WTC11 (cell line): ENCODE measurements at regions not wholly inside any gene's neighbourhood (a gene's known extent, or its start where the extent isn't known, plus 50 kb on each side); places are given as distances from the start of the nearest gene placed in this dataset.
A peak's percentile ranks its signal among the peaks of the same experiment; 100 is the strongest.

Source experiments
- ATAC-seq: fragments of 200-7000 bp; cut with Tn5 transposase; 2 replicates; pipeline ENCODE4 v1.10.0; 2021; ENCODE audit warnings: mild to moderate bottlenecking, moderate library complexity
- CTCF ChIA-PET: fragments of 300-600 bp; sonication (Branson Sonifier 250); formaldehyde crosslinking; loops from one replicate; lab custom pipeline; 2021; ENCODE audit warnings: antibody characterized with exemption; lab: Charles Lee
- POLR2A ChIA-PET: fragments of 350-600 bp; sonication (Branson Sonifier 250); formaldehyde crosslinking; loops from one replicate; lab custom pipeline; 2021; ENCODE audit warnings: antibody characterized with exemption; lab: Charles Lee
- DNase-seq: peaks from one replicate; pipeline ENCODE4 v3.0.0; 2021; ENCODE audit warnings: low spot score
- H3K27ac Mint-ChIP-seq: 2 replicates; pipeline ENCODE4 v1.8.0; 2021; ENCODE audit warnings: mixed read lengths
- H3K27me3 Mint-ChIP-seq: 2 replicates; pipeline ENCODE4 v1.8.0; 2021; ENCODE audit warnings: low read depth, mild to moderate bottlenecking, moderate library complexity, mixed read lengths
- H3K36me3 Mint-ChIP-seq: 2 replicates; pipeline ENCODE4 v1.8.0; 2021; ENCODE audit warnings: mixed read lengths
- H3K4me1 Mint-ChIP-seq: 2 replicates; pipeline ENCODE4 v1.8.0; 2022; ENCODE audit warnings: mixed read lengths
- H3K4me3 Mint-ChIP-seq: 2 replicates; pipeline ENCODE4 v1.8.0; 2021; ENCODE audit warnings: mild to moderate bottlenecking, moderate library complexity, mixed read lengths
- H3K9me3 Mint-ChIP-seq: 2 replicates; pipeline ENCODE4 v1.8.0; 2021; ENCODE audit warnings: mixed read lengths
- CBFB ChIP-seq: sonication (generic); formaldehyde crosslinking; IDR thresholded peaks from 2 replicates; pipeline ENCODE4 v1.8.1; 2022; ENCODE audit warnings: mild to moderate bottlenecking, low read depth, missing genetic modification reagents
- ELF4 ChIP-seq: sonication (generic); formaldehyde crosslinking; IDR thresholded peaks from 2 replicates; pipeline ENCODE4 v1.8.1; 2022; ENCODE audit warnings: low read depth, mild to moderate bottlenecking, moderate library complexity, missing genetic modification reagents
- FOXK1 ChIP-seq: sonication (generic); formaldehyde crosslinking; IDR thresholded peaks from 2 replicates; pipeline ENCODE4 v1.8.0; 2022; ENCODE audit warnings: mild to moderate bottlenecking, moderate library complexity, missing genetic modification reagents
- FOXP1 ChIP-seq: sonication (generic); formaldehyde crosslinking; IDR thresholded peaks from 2 replicates; pipeline ENCODE4 v1.8.0; 2022; ENCODE audit warnings: missing genetic modification reagents, mild to moderate bottlenecking, moderate library complexity, borderline replicate concordance
- FOXP4 ChIP-seq: sonication (generic); formaldehyde crosslinking; IDR thresholded peaks from 2 replicates; pipeline ENCODE4 v1.8.0; 2022; ENCODE audit warnings: mild to moderate bottlenecking, missing genetic modification reagents
- GRHL2 ChIP-seq: fragments of 250-450 bp; sonication (Bioruptor Pico); IDR thresholded peaks from 2 replicates; pipeline ENCODE4 v1.8.0; 2022; ENCODE audit warnings: mild to moderate bottlenecking, moderate library complexity; ENCODE audit not compliant: insufficient replicate concordance, severe bottlenecking
- KAT7 ChIP-seq: sonication (generic); formaldehyde crosslinking; IDR thresholded peaks from 2 replicates; pipeline ENCODE4 v1.8.1; 2023; ENCODE audit warnings: missing genetic modification reagents, mild to moderate bottlenecking, borderline replicate concordance
- NR2C2 ChIP-seq: sonication (generic); formaldehyde crosslinking; IDR thresholded peaks from 2 replicates; pipeline ENCODE4 v1.8.0; 2022; ENCODE audit warnings: mild to moderate bottlenecking, missing genetic modification reagents
- NR3C1 ChIP-seq: sonication (generic); formaldehyde crosslinking; conservative IDR thresholded peaks from 2 replicates; pipeline ENCODE4 v1.8.1; 2023; ENCODE audit warnings: low read depth, mild to moderate bottlenecking, missing genetic modification reagents
- SMAD3 ChIP-seq: sonication (generic); formaldehyde crosslinking; IDR thresholded peaks from 2 replicates; pipeline ENCODE4 v1.8.0; 2022; ENCODE audit warnings: missing genetic modification reagents, mild to moderate bottlenecking, borderline replicate concordance
- SMAD4 ChIP-seq: sonication (generic); formaldehyde crosslinking; IDR thresholded peaks from 2 replicates; pipeline ENCODE4 v1.8.0; 2022; ENCODE audit warnings: mild to moderate bottlenecking, missing genetic modification reagents
- TCF7 ChIP-seq: sonication (generic); formaldehyde crosslinking; IDR thresholded peaks from 2 replicates; pipeline ENCODE4 v1.8.0; 2022; ENCODE audit warnings: mild to moderate bottlenecking, low read depth, missing genetic modification reagents, moderate library complexity
- TEAD1 ChIP-seq: sonication (generic); formaldehyde crosslinking; IDR thresholded peaks from 2 replicates; pipeline ENCODE4 v1.8.0; 2022; ENCODE audit warnings: mild to moderate bottlenecking, missing genetic modification reagents
- TEAD4 ChIP-seq: sonication (generic); formaldehyde crosslinking; IDR thresholded peaks from 2 replicates; pipeline ENCODE4 v1.8.0; 2022; ENCODE audit warnings: mild to moderate bottlenecking, missing genetic modification reagents
- ZNF138 ChIP-seq: sonication (generic); formaldehyde crosslinking; conservative IDR thresholded peaks from 2 replicates; pipeline ENCODE4 v1.8.1; 2022; ENCODE audit warnings: mild to moderate bottlenecking, moderate library complexity, missing genetic modification reagents
- ZNF317 ChIP-seq: sonication (generic); formaldehyde crosslinking; IDR thresholded peaks from 2 replicates; pipeline ENCODE4 v1.8.1; 2023; ENCODE audit warnings: low read depth, mild to moderate bottlenecking, moderate library complexity, missing genetic modification reagents, borderline replicate concordance
- ZNF416 ChIP-seq: fragments of 250-450 bp; sonication (Bioruptor Pico); IDR thresholded peaks from 2 replicates; pipeline ENCODE4 v1.9.0; 2021; ENCODE audit warnings: mild to moderate bottlenecking, inconsistent platforms
- ZNF423 ChIP-seq: fragments of 250-450 bp; sonication (Bioruptor Pico); IDR thresholded peaks from 2 replicates; pipeline ENCODE4 v2.1.2; 2022; ENCODE audit warnings: mild to moderate bottlenecking, moderate library complexity
- ZNF425 ChIP-seq: fragments of 250-450 bp; sonication (Bioruptor Pico); conservative IDR thresholded peaks from 2 replicates; pipeline ENCODE4 v1.9.0; 2021; ENCODE audit warnings: mild to moderate bottlenecking
- ZNF671 ChIP-seq: fragments of 250-450 bp; sonication (Bioruptor Pico); IDR thresholded peaks from 2 replicates; pipeline ENCODE4 v1.8.0; 2021; ENCODE audit warnings: mild to moderate bottlenecking
- TF ChIP-seq, protein P1 (sequence below): sonication (generic); formaldehyde crosslinking; IDR thresholded peaks from 2 replicates; pipeline ENCODE4 v1.8.0; 2022; ENCODE audit warnings: mild to moderate bottlenecking, missing genetic modification reagents
- TF ChIP-seq, protein P2 (sequence below): sonication (generic); formaldehyde crosslinking; IDR thresholded peaks from 2 replicates; pipeline ENCODE4 v1.8.1; 2022; ENCODE audit warnings: mild to moderate bottlenecking, moderate library complexity, missing genetic modification reagents
- TF ChIP-seq, protein P3 (sequence below): sonication (generic); formaldehyde crosslinking; IDR thresholded peaks from 2 replicates; pipeline ENCODE4 v1.8.0; 2023; ENCODE audit warnings: mild to moderate bottlenecking, missing genetic modification reagents
- TF ChIP-seq, protein P4 (sequence below): fragments of 250-450 bp; sonication (Bioruptor Pico); IDR thresholded peaks from 2 replicates; pipeline ENCODE4 v1.9.0; 2021; ENCODE audit warnings: moderate library complexity, mild to moderate bottlenecking, inconsistent platforms, borderline replicate concordance
- TF ChIP-seq, protein P5 (sequence below): fragments of 250-450 bp; sonication (Bioruptor Pico); IDR thresholded peaks from 2 replicates; pipeline ENCODE4 v1.8.0; 2021; ENCODE audit warnings: mild to moderate bottlenecking

DNA sequence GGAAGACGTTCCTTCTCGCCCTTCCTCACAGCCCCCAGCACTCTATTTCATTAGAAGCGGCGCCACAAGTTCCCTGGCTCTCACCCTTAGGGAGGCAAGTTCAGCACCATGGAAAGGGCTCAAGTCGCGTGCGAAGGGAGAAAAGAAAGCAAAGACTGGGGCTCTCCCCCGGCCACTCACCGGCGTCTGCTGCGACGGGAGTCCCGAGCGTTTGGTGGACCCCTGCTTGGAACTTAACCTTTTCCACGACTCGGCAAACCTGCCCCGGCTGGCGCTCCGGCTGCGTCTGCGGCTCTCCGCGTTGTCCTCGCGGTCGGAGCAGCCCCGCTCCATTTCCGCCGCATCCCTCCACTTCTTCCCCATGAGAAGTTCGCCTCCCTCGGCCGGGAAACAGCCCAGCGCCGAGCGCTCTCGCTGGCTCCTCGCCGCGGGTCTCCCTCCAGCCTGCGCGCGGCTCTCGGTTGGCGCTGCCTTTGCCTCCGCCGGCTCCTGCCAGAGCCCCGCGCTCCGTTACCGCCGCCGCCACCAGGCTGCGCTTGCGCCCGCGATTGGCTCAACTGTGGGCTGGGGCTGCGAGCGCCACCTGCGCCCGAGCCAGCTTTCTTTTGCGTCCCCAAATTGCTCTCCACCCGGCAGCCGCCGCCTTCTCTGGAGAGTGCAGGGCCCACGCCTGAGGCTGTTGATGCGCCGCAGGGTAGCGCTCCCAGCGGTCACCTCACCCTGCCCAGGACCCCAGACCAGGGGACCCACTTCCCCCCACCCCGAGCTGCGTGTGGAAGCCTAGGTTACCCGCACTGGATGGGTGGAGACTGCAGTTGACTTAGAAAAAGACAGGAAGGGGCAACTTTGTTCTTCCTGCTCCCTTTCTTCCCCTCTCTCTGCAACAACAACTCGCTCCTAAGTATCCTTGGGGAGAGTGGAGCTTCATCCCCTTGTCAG is 321.6 kb downstream of the CEMIP2 start:
- peak overlapping the region; percentile 66; the same call in 1 of the 2 replicates for H3K27ac Mint-ChIP-seq
- H3K4me3 Mint-ChIP-seq: peak overlapping the region; percentile 92
- peaks cover 31% of the 10 kb centered on the region for H3K4me1 Mint-ChIP-seq
- H3K36me3 Mint-ChIP-seq: peaks cover 5% of the 10 kb centered on the region
- H3K27me3 Mint-ChIP-seq: peaks cover 7% of the 10 kb centered on the region; the same call in 1 of the 2 replicates
- peaks cover 8% of the 10 kb centered on the region for H3K9me3 Mint-ChIP-seq
- peak; percentile 88 for DNase-seq
- CTCF ChIA-PET: interaction anchor here (0.6 to 2.2 kb wide), 6 partner anchors 83 to 373 kb away, joined by 3 to 20 read pairs (median 4); no protein-coding TSS in a partner anchor
- ATAC-seq: peak; percentile 88
- POLR2A ChIA-PET: interaction anchor here (1.0 kb wide), 1 partner anchor 10 kb away, joined by 3 read pairs; no protein-coding TSS in a partner anchor
- TF ChIP-seq TEAD1 (CRISPR knock-in tag) (peak; percentile 91), ZNF416 (no peak), FOXP4 (CRISPR knock-in tag) (peak; percentile 80; the same call in 1 of the 2 replicates), GRHL2 (no peak), FOXP1 (CRISPR knock-in tag) (peak; percentile 73; the same call in 1 of the 2 replicates), FOXK1 (CRISPR knock-in tag) (peak; percentile 82), NR3C1 (no peak), CBFB (peak; percentile 70; the same call in 1 of the 2 replicates), SMAD3 (CRISPR knock-in tag) (no peak; the same call in 1 of the 2 replicates), ZNF671 (CRISPR knock-in tag) (no peak), ELF4 (CRISPR knock-in tag) (no peak), ZNF138 (no peak), ZNF423 (CRISPR knock-in tag) (peak; percentile 42; the same call in 1 of the 2 replicates), ZNF425 (no peak), ZNF317 (no peak), SMAD4 (CRISPR knock-in tag) (peak; percentile 82; the same call in 1 of the 2 replicates), TCF7 (no peak), TEAD4 (CRISPR knock-in tag) (peak; percentile 84; the same call in 1 of the 2 replicates), KAT7 (CRISPR knock-in tag) (peak; percentile 89; the same call in 1 of the 2 replicates), NR2C2 (CRISPR knock-in tag) (no peak)
- TF ChIP-seq, protein P1, sequence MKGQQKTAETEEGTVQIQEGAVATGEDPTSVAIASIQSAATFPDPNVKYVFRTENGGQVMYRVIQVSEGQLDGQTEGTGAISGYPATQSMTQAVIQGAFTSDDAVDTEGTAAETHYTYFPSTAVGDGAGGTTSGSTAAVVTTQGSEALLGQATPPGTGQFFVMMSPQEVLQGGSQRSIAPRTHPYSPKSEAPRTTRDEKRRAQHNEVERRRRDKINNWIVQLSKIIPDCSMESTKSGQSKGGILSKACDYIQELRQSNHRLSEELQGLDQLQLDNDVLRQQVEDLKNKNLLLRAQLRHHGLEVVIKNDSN: peak; percentile 75; the same call in 1 of the 2 replicates
- TF ChIP-seq, protein P2, sequence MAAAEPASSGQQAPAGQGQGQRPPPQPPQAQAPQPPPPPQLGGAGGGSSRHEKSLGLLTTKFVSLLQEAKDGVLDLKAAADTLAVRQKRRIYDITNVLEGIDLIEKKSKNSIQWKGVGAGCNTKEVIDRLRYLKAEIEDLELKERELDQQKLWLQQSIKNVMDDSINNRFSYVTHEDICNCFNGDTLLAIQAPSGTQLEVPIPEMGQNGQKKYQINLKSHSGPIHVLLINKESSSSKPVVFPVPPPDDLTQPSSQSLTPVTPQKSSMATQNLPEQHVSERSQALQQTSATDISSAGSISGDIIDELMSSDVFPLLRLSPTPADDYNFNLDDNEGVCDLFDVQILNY (CRISPR knock-in tag): no peak; the same call in 1 of the 2 replicates
- TF ChIP-seq, protein P3, sequence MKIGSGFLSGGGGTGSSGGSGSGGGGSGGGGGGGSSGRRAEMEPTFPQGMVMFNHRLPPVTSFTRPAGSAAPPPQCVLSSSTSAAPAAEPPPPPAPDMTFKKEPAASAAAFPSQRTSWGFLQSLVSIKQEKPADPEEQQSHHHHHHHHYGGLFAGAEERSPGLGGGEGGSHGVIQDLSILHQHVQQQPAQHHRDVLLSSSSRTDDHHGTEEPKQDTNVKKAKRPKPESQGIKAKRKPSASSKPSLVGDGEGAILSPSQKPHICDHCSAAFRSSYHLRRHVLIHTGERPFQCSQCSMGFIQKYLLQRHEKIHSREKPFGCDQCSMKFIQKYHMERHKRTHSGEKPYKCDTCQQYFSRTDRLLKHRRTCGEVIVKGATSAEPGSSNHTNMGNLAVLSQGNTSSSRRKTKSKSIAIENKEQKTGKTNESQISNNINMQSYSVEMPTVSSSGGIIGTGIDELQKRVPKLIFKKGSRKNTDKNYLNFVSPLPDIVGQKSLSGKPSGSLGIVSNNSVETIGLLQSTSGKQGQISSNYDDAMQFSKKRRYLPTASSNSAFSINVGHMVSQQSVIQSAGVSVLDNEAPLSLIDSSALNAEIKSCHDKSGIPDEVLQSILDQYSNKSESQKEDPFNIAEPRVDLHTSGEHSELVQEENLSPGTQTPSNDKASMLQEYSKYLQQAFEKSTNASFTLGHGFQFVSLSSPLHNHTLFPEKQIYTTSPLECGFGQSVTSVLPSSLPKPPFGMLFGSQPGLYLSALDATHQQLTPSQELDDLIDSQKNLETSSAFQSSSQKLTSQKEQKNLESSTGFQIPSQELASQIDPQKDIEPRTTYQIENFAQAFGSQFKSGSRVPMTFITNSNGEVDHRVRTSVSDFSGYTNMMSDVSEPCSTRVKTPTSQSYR: peak; percentile 74; the same call in 1 of the 2 replicates
- TF ChIP-seq, protein P4, sequence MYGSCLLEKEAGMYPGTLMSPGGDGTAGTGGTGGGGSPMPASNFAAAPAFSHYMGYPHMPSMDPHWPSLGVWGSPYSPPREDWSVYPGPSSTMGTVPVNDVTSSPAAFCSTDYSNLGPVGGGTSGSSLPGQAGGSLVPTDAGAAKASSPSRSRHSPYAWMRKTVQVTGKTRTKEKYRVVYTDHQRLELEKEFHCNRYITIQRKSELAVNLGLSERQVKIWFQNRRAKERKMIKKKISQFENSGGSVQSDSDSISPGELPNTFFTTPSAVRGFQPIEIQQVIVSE: no peak
- TF ChIP-seq, protein P5, sequence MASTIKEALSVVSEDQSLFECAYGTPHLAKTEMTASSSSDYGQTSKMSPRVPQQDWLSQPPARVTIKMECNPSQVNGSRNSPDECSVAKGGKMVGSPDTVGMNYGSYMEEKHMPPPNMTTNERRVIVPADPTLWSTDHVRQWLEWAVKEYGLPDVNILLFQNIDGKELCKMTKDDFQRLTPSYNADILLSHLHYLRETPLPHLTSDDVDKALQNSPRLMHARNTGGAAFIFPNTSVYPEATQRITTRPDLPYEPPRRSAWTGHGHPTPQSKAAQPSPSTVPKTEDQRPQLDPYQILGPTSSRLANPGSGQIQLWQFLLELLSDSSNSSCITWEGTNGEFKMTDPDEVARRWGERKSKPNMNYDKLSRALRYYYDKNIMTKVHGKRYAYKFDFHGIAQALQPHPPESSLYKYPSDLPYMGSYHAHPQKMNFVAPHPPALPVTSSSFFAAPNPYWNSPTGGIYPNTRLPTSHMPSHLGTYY: peak; percentile 69; the same call in 1 of the 2 replicates
